ENCODE measurements at regions not wholly inside any gene's neighbourhood (a gene's known extent, or its start where the extent isn't known, plus 50 kb on each side); places are given as distances from the start of the nearest gene placed in this dataset.

GRCh38 chr5:126274763-126275125, 148.5 kb upstream of the GRAMD2B start:
- H3K27me3 Mint-ChIP-seq (ENCODE audit: insufficient read depth, unreplicated experiment): no peaks in the 10 kb centered on the region
- no peak overlapping the region for H3K4me3 Mint-ChIP-seq (ENCODE audit: unreplicated experiment)
- no peak overlapping the region for H3K27ac Mint-ChIP-seq (ENCODE audit: unreplicated experiment)

GRCh38 chr5:126277762-126278161, 145.4 kb upstream of the GRAMD2B start:
- Mint-ChIP-seq H3K4me3 (ENCODE audit: unreplicated experiment) (no peak overlapping the region), H3K9me3 (ENCODE audit: unreplicated experiment) (no peaks in the 10 kb centered on the region), H3K4me1 (ENCODE audit: low read depth, unreplicated experiment) (no peaks in the 10 kb centered on the region), H3K27me3 (ENCODE audit: insufficient read depth, unreplicated experiment) (no peaks in the 10 kb centered on the region), H3K27ac (ENCODE audit: unreplicated experiment) (no peak overlapping the region), H3K36me3 (ENCODE audit: insufficient read depth, unreplicated experiment) (no peaks in the 10 kb centered on the region)
- H3K4me1 ChIP-seq: no peaks in the 10 kb centered on the region
- no peaks in the 10 kb centered on the region for H3K9me3 ChIP-seq
- intact Hi-C loops (cut with micrococcal nuclease; ENCODE audit: unreplicated experiment): no loop called here
- CTCF ChIA-PET: no interaction called here
- DNase-seq: no peak
- H3K27me3 ChIP-seq (replicated peaks; ENCODE audit: control insufficient read depth, insufficient read depth, low read length): no peaks in the 10 kb centered on the region
- no peak overlapping the region for H3K4me3 ChIP-seq (ENCODE audit: low read depth, low read length)
- no TSS peak for BruUV-seq (replicated peaks)
- no peaks in the 10 kb centered on the region for H3K36me3 ChIP-seq (ENCODE audit: control insufficient read depth, insufficient read depth, low read length)
- POLR2A ChIA-PET: no interaction called here
- TF ChIP-seq CTCF (IDR thresholded peaks at IDR 0.05; ENCODE audit: insufficient read depth in 1 of 2, low read depth in 1 of 2, low read length in 1 of 2, severe bottlenecking in 1 of 2, unreplicated experiment in 1 of 2): no peak

More at GRCh38 chr5:126274763-126275125, 148.5 kb upstream of the GRAMD2B start:
- Histone ChIP-seq H3K4me3 (ENCODE audit: low read depth, low read length) (no peak overlapping the region), H3K36me3 (ENCODE audit: control insufficient read depth, insufficient read depth, low read length) (no peaks in the 10 kb centered on the region), H3K9me3 (no peaks in the 10 kb centered on the region), H3K4me1 (no peaks in the 10 kb centered on the region), H3K27me3 (replicated peaks; ENCODE audit: control insufficient read depth, insufficient read depth, low read length) (no peaks in the 10 kb centered on the region; the same call in 1 of the 2 replicates)
- Mint-ChIP-seq H3K36me3 (ENCODE audit: insufficient read depth, unreplicated experiment) (no peaks in the 10 kb centered on the region), H3K4me1 (ENCODE audit: low read depth, unreplicated experiment) (no peaks in the 10 kb centered on the region), H3K9me3 (ENCODE audit: unreplicated experiment) (no peaks in the 10 kb centered on the region)
- intact Hi-C loops (cut with micrococcal nuclease; ENCODE audit: unreplicated experiment): no loop called here
- ChIA-PET CTCF (no interaction called here), POLR2A (no interaction called here)
- TF ChIP-seq CTCF (IDR thresholded peaks at IDR 0.05; ENCODE audit: insufficient read depth in 1 of 2, low read depth in 1 of 2, low read length in 1 of 2, severe bottlenecking in 1 of 2, unreplicated experiment in 1 of 2): no peak
- DNase-seq: no peak
- no TSS peak for BruUV-seq (replicated peaks)

GRCh38 chr5:126280343-126280742, 142.9 kb upstream of the GRAMD2B start:
- POLR2A ChIA-PET: no interaction called here
- H3K27ac Mint-ChIP-seq (ENCODE audit: unreplicated experiment): no peak overlapping the region
- Histone ChIP-seq H3K9me3 (no peaks in the 10 kb centered on the region), H3K36me3 (ENCODE audit: control insufficient read depth, insufficient read depth, low read length) (no peaks in the 10 kb centered on the region), H3K4me1 (no peaks in the 10 kb centered on the region), H3K27me3 (replicated peaks; ENCODE audit: control insufficient read depth, insufficient read depth, low read length) (no peaks in the 10 kb centered on the region), H3K4me3 (ENCODE audit: low read depth, low read length) (no peak overlapping the region)
- intact Hi-C loops (cut with micrococcal nuclease; ENCODE audit: unreplicated experiment): no loop called here
- no peak overlapping the region for H3K4me3 Mint-ChIP-seq (ENCODE audit: unreplicated experiment)
- BruUV-seq (replicated peaks): no TSS peak
- no peak for DNase-seq
- H3K36me3 Mint-ChIP-seq (ENCODE audit: insufficient read depth, unreplicated experiment): no peaks in the 10 kb centered on the region
- TF ChIP-seq CTCF (IDR thresholded peaks at IDR 0.05; ENCODE audit: insufficient read depth in 1 of 2, low read depth in 1 of 2, low read length in 1 of 2, severe bottlenecking in 1 of 2, unreplicated experiment in 1 of 2): no peak
- no peaks in the 10 kb centered on the region for H3K4me1 Mint-ChIP-seq (ENCODE audit: low read depth, unreplicated experiment)
- no peaks in the 10 kb centered on the region for H3K9me3 Mint-ChIP-seq (ENCODE audit: unreplicated experiment)
- H3K27me3 Mint-ChIP-seq (ENCODE audit: insufficient read depth, unreplicated experiment): no peaks in the 10 kb centered on the region
- CTCF ChIA-PET: no interaction called here
